Eye (tissue), 1 donor: ENCODE measurements at regions not wholly inside any gene's neighbourhood (a gene's known extent, or its start where the extent isn't known, plus 50 kb on each side); places are given as distances from the start of the nearest gene placed in this dataset.

Experiments
- DNase-seq: peaks from one replicate; pipeline ENCODE4 v3.0.0-alpha.2; 2015

- no peak for DNase-seq
These were observed 52.1 kb upstream of the PITX1 start for GRCh38 chr5:135085936-135086725.

- DNase-seq: no peak
These were observed 51.3 kb upstream of the PITX1 start for GRCh38 chr5:135085133-135085935.
